K562 (cell line): ENCODE measurements at regions not wholly inside any gene's neighbourhood (a gene's known extent, or its start where the extent isn't known, plus 50 kb on each side); places are given as distances from the start of the nearest gene placed in this dataset.
"Not testable (repeated sequence)": the region's sequence is repeated elsewhere in the genome, so short reads cannot be mapped to it uniquely, and the experiment has no call there.

ENCODE experiments used
- ATAC-seq: fragments of 200-7000 bp; cut with Tn5 transposase; 3 replicates; pipeline ENCODE4 v1.9.1; 2020; ENCODE audit warnings: moderate library complexity
- BruUV-seq: library from RNA; stranded (reverse); fragments of 400-500 nt; replicated peaks from 2 replicates; lab custom pipeline; 2021; lab: Mats Ljungman, UMichigan
- CTCF ChIA-PET: fragments of 300-600 bp; formaldehyde crosslinking; extraction: SDS; loops from one replicate; lab custom pipeline; 2021; ENCODE audit warnings: low intra/inter-chr PET ratio; lab: Yijun Ruan, JAX
- POLR2A ChIA-PET: fragments of 300-600, 350-650 bp; sonication (Branson Sonifier 250); formaldehyde crosslinking; extraction: SDS; loops from one replicate; lab custom pipeline; 2021; ENCODE audit warnings: antibody characterized with exemption, inconsistent platforms; lab: Yijun Ruan, JAX
- DNase-seq, 4 experiments: peaks; one replicate each; pipeline versions ENCODE4 v3.0.0 to v3.0.0-alpha.2; 2011 to 2018; ENCODE audit warnings: low spot score in 3 of 4, mixed read lengths in 3 of 4; ENCODE audit errors: extremely low read depth in 1 of 4
- FAIRE-seq: peaks from 2 replicates; lab custom pipeline; 2011; peaks lifted over from hg19 to GRCh38; lab: Jason Lieb, UNC
- H2AFZ ChIP-seq: 2 replicates; pipeline ENCODE4 v1.6.0; 2011; ENCODE audit warnings: low read depth, low read length, control low read depth, inconsistent platforms
- H3K27ac ChIP-seq: fragments of 200-600 bp; 3 replicates; pipeline ENCODE4 v1.8.0; 2011; ENCODE audit warnings: low read depth, mild to moderate bottlenecking, control low read depth, inconsistent platforms, low read length, moderate library complexity, mixed read lengths; ENCODE audit errors: extremely low read depth
- H3K27me3 ChIP-seq, 2 experiments: fragments of 300-600 bp in 1 of 2; 2 replicates in 1 of 2; 3 replicates in 1 of 2; pipeline versions ENCODE4 v1.6.0 to v1.8.0; 2011; ENCODE audit warnings: inconsistent platforms in 2 of 2, low read length in 2 of 2, mild to moderate bottlenecking in 1 of 2, mixed read lengths in 1 of 2, moderate library complexity in 1 of 2; ENCODE audit not compliant: control insufficient read depth in 2 of 2, insufficient read depth in 2 of 2
- H3K36me3 ChIP-seq: fragments of 300-600 bp; 3 replicates; pipeline ENCODE4 v1.8.0; 2011; ENCODE audit warnings: mild to moderate bottlenecking, low read length, inconsistent platforms; ENCODE audit not compliant: control insufficient read depth, insufficient read depth
- H3K4me1 ChIP-seq, 2 experiments: fragments of 200-600 bp in 1 of 2; replicated peaks in 1 of 2; 2 replicates in 1 of 2; 3 replicates in 1 of 2; pipeline versions ENCODE4 v1.5.1 to v1.8.0; 2011; ENCODE audit warnings: inconsistent platforms in 2 of 2, low read length in 2 of 2, mild to moderate bottlenecking in 1 of 2, mixed read lengths in 1 of 2, moderate library complexity in 1 of 2; ENCODE audit not compliant: control insufficient read depth in 2 of 2, insufficient read depth in 2 of 2
- H3K4me2 ChIP-seq: 2 replicates; pipeline ENCODE4 v1.6.1; 2011; ENCODE audit warnings: low read length, control low read depth, inconsistent platforms, mixed read lengths; ENCODE audit not compliant: insufficient read depth
- H3K4me3 ChIP-seq: fragments of 200-600 bp; sonication (generic), shearing (Covaris generic); 2 replicates; pipeline ENCODE4 v1.5.1; 2016; ENCODE audit warnings: control low read depth, inconsistent platforms
- H3K79me2 ChIP-seq: fragments of 200-600 bp; 3 replicates; pipeline ENCODE4 v1.8.0; 2011; ENCODE audit warnings: low read length, inconsistent platforms; ENCODE audit not compliant: control insufficient read depth, insufficient read depth
- H3K9ac ChIP-seq, 2 experiments: 2 replicates each; pipeline versions ENCODE4 v1.6.0 to v1.6.1; 2011; ENCODE audit warnings: low read depth in 2 of 2, low read length in 2 of 2, control low read depth in 1 of 2, inconsistent platforms in 1 of 2, mild to moderate bottlenecking in 1 of 2, mixed read lengths in 1 of 2; ENCODE audit not compliant: insufficient read depth in 1 of 2
- H3K9me1 ChIP-seq: one replicate; pipeline ENCODE4 v1.6.0; 2011; ENCODE audit warnings: inconsistent platforms, mild to moderate bottlenecking, low read length, moderate library complexity; ENCODE audit not compliant: control insufficient read depth, insufficient read depth
- H3K9me3 ChIP-seq: replicated peaks from 2 replicates; pipeline ENCODE4 v1.5.1; 2011; ENCODE audit warnings: low read depth, low read length, inconsistent platforms; ENCODE audit not compliant: control insufficient read depth, insufficient read depth
- H4K20me1 ChIP-seq: replicated peaks from 2 replicates; pipeline ENCODE4 v1.6.1; 2011; ENCODE audit warnings: low read length, inconsistent platforms, mixed read lengths; ENCODE audit not compliant: control insufficient read depth, insufficient read depth
- NRF1 ChIP-seq, 2 experiments: fragments of 450-650 bp; IDR thresholded peaks in 1 of 2; conservative IDR thresholded peaks in 1 of 2; 2 replicates each; pipeline ENCODE4 v1.6.1; 2014; ENCODE audit warnings: mild to moderate bottlenecking in 2 of 2
- XRCC4 ChIP-seq: IDR thresholded peaks from one replicate; pipeline ENCODE4 v1.6.1; 2011; ENCODE audit not compliant: insufficient read depth, insufficient read length; ENCODE audit errors: extremely low read depth
- in situ Hi-C: fragments of 300-500 bp; cut with MboI; formaldehyde crosslinking; loops from 4 replicates; pipeline ENCODE4 v1.15.0; 2018; ENCODE audit warnings: inconsistent platforms, mixed read lengths
- intact Hi-C: fragments of 100-400 bp; cut with micrococcal nuclease; formaldehyde crosslinking; loops from 2 replicates; pipeline ENCODE4 v1.14.2; 2022
- TF ChIP-seq, protein P1 (sequence below): fragments of 200-600 bp; sonication (generic); IDR thresholded peaks from one replicate; pipeline ENCODE4 v1.6.1; 2012; ENCODE audit warnings: mild to moderate bottlenecking, low read depth, low read length, inconsistent platforms

DNA sequence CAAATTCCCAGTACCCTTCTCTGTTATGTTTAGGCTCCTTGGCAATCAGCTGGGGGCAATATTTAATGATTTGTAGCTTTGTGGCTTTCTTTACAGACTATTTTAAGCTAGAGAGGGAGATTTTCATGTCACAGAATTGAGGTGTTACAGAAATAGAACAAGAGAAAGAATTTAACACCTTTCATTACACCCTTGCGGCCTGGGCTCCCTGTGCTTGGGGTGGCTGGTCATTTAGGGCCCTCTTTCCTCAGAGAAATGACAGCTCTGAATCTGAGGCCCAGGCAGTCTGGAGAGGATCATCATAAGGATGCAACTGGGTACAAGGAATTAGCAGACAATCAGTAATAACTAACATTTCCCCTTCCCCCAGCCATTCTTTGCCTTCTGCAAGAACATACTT lies 104.5 kb upstream of the INTU start (continued):
- TF ChIP-seq, protein P1, sequence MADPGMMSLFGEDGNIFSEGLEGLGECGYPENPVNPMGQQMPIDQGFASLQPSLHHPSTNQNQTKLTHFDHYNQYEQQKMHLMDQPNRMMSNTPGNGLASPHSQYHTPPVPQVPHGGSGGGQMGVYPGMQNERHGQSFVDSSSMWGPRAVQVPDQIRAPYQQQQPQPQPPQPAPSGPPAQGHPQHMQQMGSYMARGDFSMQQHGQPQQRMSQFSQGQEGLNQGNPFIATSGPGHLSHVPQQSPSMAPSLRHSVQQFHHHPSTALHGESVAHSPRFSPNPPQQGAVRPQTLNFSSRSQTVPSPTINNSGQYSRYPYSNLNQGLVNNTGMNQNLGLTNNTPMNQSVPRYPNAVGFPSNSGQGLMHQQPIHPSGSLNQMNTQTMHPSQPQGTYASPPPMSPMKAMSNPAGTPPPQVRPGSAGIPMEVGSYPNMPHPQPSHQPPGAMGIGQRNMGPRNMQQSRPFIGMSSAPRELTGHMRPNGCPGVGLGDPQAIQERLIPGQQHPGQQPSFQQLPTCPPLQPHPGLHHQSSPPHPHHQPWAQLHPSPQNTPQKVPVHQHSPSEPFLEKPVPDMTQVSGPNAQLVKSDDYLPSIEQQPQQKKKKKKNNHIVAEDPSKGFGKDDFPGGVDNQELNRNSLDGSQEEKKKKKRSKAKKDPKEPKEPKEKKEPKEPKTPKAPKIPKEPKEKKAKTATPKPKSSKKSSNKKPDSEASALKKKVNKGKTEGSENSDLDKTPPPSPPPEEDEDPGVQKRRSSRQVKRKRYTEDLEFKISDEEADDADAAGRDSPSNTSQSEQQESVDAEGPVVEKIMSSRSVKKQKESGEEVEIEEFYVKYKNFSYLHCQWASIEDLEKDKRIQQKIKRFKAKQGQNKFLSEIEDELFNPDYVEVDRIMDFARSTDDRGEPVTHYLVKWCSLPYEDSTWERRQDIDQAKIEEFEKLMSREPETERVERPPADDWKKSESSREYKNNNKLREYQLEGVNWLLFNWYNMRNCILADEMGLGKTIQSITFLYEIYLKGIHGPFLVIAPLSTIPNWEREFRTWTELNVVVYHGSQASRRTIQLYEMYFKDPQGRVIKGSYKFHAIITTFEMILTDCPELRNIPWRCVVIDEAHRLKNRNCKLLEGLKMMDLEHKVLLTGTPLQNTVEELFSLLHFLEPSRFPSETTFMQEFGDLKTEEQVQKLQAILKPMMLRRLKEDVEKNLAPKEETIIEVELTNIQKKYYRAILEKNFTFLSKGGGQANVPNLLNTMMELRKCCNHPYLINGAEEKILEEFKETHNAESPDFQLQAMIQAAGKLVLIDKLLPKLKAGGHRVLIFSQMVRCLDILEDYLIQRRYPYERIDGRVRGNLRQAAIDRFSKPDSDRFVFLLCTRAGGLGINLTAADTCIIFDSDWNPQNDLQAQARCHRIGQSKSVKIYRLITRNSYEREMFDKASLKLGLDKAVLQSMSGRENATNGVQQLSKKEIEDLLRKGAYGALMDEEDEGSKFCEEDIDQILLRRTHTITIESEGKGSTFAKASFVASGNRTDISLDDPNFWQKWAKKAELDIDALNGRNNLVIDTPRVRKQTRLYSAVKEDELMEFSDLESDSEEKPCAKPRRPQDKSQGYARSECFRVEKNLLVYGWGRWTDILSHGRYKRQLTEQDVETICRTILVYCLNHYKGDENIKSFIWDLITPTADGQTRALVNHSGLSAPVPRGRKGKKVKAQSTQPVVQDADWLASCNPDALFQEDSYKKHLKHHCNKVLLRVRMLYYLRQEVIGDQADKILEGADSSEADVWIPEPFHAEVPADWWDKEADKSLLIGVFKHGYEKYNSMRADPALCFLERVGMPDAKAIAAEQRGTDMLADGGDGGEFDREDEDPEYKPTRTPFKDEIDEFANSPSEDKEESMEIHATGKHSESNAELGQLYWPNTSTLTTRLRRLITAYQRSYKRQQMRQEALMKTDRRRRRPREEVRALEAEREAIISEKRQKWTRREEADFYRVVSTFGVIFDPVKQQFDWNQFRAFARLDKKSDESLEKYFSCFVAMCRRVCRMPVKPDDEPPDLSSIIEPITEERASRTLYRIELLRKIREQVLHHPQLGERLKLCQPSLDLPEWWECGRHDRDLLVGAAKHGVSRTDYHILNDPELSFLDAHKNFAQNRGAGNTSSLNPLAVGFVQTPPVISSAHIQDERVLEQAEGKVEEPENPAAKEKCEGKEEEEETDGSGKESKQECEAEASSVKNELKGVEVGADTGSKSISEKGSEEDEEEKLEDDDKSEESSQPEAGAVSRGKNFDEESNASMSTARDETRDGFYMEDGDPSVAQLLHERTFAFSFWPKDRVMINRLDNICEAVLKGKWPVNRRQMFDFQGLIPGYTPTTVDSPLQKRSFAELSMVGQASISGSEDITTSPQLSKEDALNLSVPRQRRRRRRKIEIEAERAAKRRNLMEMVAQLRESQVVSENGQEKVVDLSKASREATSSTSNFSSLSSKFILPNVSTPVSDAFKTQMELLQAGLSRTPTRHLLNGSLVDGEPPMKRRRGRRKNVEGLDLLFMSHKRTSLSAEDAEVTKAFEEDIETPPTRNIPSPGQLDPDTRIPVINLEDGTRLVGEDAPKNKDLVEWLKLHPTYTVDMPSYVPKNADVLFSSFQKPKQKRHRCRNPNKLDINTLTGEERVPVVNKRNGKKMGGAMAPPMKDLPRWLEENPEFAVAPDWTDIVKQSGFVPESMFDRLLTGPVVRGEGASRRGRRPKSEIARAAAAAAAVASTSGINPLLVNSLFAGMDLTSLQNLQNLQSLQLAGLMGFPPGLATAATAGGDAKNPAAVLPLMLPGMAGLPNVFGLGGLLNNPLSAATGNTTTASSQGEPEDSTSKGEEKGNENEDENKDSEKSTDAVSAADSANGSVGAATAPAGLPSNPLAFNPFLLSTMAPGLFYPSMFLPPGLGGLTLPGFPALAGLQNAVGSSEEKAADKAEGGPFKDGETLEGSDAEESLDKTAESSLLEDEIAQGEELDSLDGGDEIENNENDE: no peak
- TF ChIP-seq NRF1 (conservative IDR thresholded peaks at IDR 0.05 in 1 of 2, IDR thresholded peaks at IDR 0.05 in 1 of 2) (no peak), XRCC4 (no peak)
- TF ChIP-seq, all 486 proteins: peak for 0

DNA sequence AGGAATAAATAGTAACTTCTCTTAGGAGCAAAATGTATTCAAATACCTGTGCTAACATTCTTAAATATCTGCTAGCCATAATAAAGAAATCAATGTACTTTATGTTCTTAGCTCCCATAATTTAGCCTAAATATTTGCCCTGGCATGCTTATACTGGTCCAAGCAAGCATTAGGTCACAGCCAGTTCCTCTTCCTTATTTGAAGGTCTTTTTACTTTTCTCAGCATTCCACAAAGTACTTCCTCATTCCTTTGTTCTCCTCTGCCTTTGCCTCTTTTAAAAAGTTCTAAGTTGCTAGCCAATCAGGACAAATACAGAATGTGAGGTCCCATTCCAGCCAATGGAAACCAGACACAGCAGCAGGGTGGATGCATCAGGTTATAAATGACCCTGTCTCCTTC lies 102.9 kb upstream of the INTU start:
- H3K4me2 ChIP-seq, H2AFZ ChIP-seq, intact Hi-C loops, H3K4me3 ChIP-seq, H3K27me3 ChIP-seq, ATAC-seq, FAIRE-seq, H3K9ac ChIP-seq, POLR2A ChIA-PET, H3K9me1 ChIP-seq, BruUV-seq, H3K9me3 ChIP-seq, H3K27ac ChIP-seq, in situ Hi-C loops, H3K79me2 ChIP-seq, H3K36me3 ChIP-seq, CTCF ChIA-PET, DNase-seq, H4K20me1 ChIP-seq: not testable (repeated sequence)
- H3K4me1 ChIP-seq: peaks cover 4 to 12% of the 10 kb centered on the region in 2 experiments; a peak in 4 of 5 replicates
